Brain microvascular endothelial cell (primary cell): ENCODE measurements at regions not wholly inside any gene's neighbourhood (a gene's known extent, or its start where the extent isn't known, plus 50 kb on each side); places are given as distances from the start of the nearest gene placed in this dataset.

Experiments used
- DNase-seq: peaks from one replicate; pipeline ENCODE4 v3.0.0-alpha.2; 2020
- H3K27ac ChIP-seq: fragments of 250-450 bp; sonication (Bioruptor Pico); 2 replicates; pipeline ENCODE4 v1.5.1; 2020; ENCODE audit warnings: mild to moderate bottlenecking, moderate library complexity
- H3K27me3 ChIP-seq: fragments of 250-450 bp; sonication (Bioruptor Pico); replicated peaks from 2 replicates; pipeline ENCODE4 v1.5.1; 2020; ENCODE audit warnings: mild to moderate bottlenecking
- H3K36me3 ChIP-seq: fragments of 250-450 bp; sonication (Bioruptor Pico); replicated peaks from 2 replicates; pipeline ENCODE4 v1.5.1; 2020; ENCODE audit warnings: mild to moderate bottlenecking
- H3K4me3 ChIP-seq: 2 replicates; pipeline ENCODE4 v1.5.1; 2011; ENCODE audit warnings: low read depth, mild to moderate bottlenecking, control low read depth, low read length, moderate library complexity
- in situ Hi-C: cut with HindIII; loops from 2 replicates; pipeline ENCODE4 v1.10.0; 2017; ENCODE audit warnings: low sequenced_read_pairs, low pct_ligation_motif_present
- TF ChIP-seq, protein P1 (sequence below): IDR thresholded peaks from 2 replicates; pipeline ENCODE4 v1.5.1; 2011; ENCODE audit warnings: low read depth, mild to moderate bottlenecking, moderate library complexity, low read length, control low read depth, inconsistent platforms; ENCODE audit errors: missing control alignments

GRCh38 chr18:56038171-56039030 lies 450.4 kb upstream of the TCF4 start:
- H3K4me3 ChIP-seq: no peak overlapping the region
- no peaks in the 10 kb centered on the region for H3K36me3 ChIP-seq
- H3K27ac ChIP-seq: no peak overlapping the region
- H3K27me3 ChIP-seq: no peaks in the 10 kb centered on the region
- TF ChIP-seq, protein P1, sequence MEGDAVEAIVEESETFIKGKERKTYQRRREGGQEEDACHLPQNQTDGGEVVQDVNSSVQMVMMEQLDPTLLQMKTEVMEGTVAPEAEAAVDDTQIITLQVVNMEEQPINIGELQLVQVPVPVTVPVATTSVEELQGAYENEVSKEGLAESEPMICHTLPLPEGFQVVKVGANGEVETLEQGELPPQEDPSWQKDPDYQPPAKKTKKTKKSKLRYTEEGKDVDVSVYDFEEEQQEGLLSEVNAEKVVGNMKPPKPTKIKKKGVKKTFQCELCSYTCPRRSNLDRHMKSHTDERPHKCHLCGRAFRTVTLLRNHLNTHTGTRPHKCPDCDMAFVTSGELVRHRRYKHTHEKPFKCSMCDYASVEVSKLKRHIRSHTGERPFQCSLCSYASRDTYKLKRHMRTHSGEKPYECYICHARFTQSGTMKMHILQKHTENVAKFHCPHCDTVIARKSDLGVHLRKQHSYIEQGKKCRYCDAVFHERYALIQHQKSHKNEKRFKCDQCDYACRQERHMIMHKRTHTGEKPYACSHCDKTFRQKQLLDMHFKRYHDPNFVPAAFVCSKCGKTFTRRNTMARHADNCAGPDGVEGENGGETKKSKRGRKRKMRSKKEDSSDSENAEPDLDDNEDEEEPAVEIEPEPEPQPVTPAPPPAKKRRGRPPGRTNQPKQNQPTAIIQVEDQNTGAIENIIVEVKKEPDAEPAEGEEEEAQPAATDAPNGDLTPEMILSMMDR: no peak
- in situ Hi-C loops: no loop called here
- DNase-seq: no peak

DNA sequence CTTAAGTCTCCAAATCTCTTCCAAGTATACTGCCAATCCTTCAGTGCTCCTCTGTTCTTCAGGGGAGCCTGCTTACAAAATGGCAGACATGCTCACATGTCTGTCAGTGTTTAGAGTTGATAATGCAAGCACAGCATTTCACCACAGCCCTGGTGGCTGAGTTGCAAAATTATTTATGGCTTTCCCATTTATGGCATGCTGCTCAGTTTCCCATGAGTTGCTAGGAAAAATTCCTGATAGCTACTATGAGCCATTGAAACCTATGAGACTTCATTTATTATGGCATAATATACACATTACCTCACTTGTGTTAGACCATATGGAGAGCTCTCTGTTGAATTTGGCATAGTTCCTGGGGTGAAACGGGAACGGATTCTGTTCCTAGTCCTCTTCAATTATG lies 448.7 kb upstream of the TCF4 start:
- Histone ChIP-seq H3K4me3 (no peak overlapping the region), H3K27ac (no peak overlapping the region), H3K36me3 (no peaks in the 10 kb centered on the region), H3K27me3 (no peaks in the 10 kb centered on the region)
- TF ChIP-seq, protein P1: no peak
- in situ Hi-C loops: no loop called here
- no peak for DNase-seq

- no peaks in the 10 kb centered on the region for H3K36me3 ChIP-seq
- no peaks in the 10 kb centered on the region for H3K27me3 ChIP-seq
- DNase-seq: no peak
- no peak overlapping the region for H3K27ac ChIP-seq
- no peak overlapping the region for H3K4me3 ChIP-seq
- TF ChIP-seq, protein P1: no peak
- in situ Hi-C loops: no loop called here
Observed at GRCh38 chr18:56035546-56035945, 447.6 kb upstream of the TCF4 start.

GRCh38 chr18:56034949-56035348 lies 447.0 kb upstream of the TCF4 start:
- H3K27ac ChIP-seq: no peak overlapping the region
- no peaks in the 10 kb centered on the region for H3K36me3 ChIP-seq
- TF ChIP-seq, protein P1: no peak
- H3K27me3 ChIP-seq: no peaks in the 10 kb centered on the region
- H3K4me3 ChIP-seq: no peak overlapping the region
- in situ Hi-C loops: no loop called here
- DNase-seq: no peak

GRCh38 chr18:56030060-56030459 lies 442.1 kb upstream of the TCF4 start:
- in situ Hi-C loops: no loop called here
- Histone ChIP-seq H3K36me3 (no peaks in the 10 kb centered on the region), H3K27ac (no peak overlapping the region), H3K4me3 (no peak overlapping the region), H3K27me3 (no peaks in the 10 kb centered on the region)
- TF ChIP-seq, protein P1: no peak
- DNase-seq: no peak

DNA sequence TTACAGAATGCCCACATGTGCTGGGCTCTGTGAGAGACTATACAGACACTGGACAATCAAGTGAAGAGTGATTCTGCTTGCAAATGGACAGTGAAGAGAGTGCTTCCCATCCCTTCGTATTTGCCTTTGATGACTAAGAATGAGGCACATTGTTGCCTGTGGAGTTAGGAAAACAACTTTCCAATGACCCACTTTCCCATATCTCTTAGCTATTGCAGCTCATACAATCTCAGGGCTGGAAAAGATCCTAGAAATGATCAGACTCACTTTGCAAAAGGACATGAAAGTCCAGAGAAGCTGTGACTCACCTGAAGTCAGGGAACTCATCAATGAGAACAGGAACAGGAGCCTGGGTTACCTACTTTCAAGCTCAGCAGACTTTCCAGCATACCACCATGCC lies 440.5 kb upstream of the TCF4 start:
- no peaks in the 10 kb centered on the region for H3K36me3 ChIP-seq
- DNase-seq: peak; percentile 56
- in situ Hi-C loops: no loop called here

More for the DNA sequence above, 440.5 kb upstream of the TCF4 start:
- H3K27me3 ChIP-seq: no peaks in the 10 kb centered on the region
- H3K27ac ChIP-seq: no peak overlapping the region
- TF ChIP-seq, protein P1: no peak
- no peak overlapping the region for H3K4me3 ChIP-seq
